GM18505 (cell line): ENCODE measurements at regions not wholly inside any gene's neighbourhood (a gene's known extent, or its start where the extent isn't known, plus 50 kb on each side); places are given as distances from the start of the nearest gene placed in this dataset.
"Not testable (repeated sequence)": the region's sequence is repeated elsewhere in the genome, so short reads cannot be mapped to it uniquely, and the experiment has no call there.

Experiments used
- ATAC-seq: cut with Tn5 transposase; IDR thresholded peaks from one replicate; pipeline ENCODE4 v1.9.1; 2021; ENCODE audit not compliant: unreplicated experiment
- POLR2A ChIP-seq: IDR thresholded peaks from 4 replicates; pipeline ENCODE4 v1.6.1; 2011; ENCODE audit warnings: borderline replicate concordance; ENCODE audit not compliant: insufficient read depth, insufficient read length; ENCODE audit errors: extremely low read depth

DNA sequence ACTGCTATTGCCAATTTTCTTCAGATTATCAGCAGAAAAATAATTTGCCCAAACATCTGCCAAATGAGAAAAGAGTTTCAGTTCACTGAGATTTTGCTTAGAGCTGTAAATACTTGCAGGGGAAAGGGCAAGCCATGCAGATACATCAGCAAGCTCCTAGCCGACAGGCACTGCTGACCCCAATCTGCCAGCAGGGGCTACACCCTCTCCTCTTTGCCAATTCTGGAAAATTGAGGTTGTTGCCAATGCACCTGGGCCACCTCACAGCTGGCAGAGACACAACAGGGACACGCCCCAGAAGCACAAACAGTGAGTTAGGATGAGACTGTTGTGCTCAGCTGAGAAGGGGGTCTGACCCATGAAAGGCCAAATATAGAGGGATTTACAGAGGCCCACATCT is 129.5 kb upstream of the MYO3A start:
- no peak for TF ChIP-seq POLR2A
- no peak for ATAC-seq

DNA sequence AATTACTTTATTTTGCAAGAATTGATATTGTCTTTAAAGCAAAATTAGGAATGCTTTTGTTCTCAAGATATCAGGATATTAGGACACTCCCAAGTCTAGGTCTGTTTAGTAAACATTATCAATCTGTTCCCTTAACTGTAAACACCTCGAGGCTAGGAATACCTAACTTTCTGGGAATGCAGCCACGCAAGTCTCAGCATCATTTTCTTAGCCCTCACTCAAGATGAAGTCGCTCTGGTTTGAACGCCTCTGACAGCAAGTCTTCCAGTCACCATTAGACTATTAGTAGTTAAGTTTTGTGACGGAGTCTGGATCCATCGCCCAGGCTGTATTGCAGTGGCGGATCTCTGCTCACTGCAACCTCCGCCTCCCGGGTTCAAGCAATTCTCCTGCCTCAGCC is 128.0 kb upstream of the MYO3A start:
- TF ChIP-seq POLR2A, result no peak
- no peak for ATAC-seq

DNA sequence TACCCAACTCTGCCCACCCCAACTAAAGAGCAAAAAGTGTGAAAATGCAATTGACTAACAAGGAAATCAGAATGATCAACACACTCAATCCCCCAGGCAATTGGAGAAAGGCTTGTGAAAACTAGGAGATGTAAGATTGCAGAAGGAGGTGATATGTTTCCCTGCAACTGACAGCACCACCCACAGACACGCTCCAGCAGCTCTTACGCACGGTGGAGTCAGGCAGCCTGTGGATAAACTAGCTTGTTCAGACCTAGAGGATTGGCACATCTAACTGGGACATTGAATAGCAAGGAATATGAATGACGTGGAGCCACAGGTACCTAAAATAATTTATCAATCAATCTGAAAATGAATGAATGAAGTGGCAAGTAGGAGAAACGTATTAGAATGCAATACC is 125.7 kb upstream of the MYO3A start:
- TF ChIP-seq POLR2A, result no peak
- no peak for ATAC-seq

DNA sequence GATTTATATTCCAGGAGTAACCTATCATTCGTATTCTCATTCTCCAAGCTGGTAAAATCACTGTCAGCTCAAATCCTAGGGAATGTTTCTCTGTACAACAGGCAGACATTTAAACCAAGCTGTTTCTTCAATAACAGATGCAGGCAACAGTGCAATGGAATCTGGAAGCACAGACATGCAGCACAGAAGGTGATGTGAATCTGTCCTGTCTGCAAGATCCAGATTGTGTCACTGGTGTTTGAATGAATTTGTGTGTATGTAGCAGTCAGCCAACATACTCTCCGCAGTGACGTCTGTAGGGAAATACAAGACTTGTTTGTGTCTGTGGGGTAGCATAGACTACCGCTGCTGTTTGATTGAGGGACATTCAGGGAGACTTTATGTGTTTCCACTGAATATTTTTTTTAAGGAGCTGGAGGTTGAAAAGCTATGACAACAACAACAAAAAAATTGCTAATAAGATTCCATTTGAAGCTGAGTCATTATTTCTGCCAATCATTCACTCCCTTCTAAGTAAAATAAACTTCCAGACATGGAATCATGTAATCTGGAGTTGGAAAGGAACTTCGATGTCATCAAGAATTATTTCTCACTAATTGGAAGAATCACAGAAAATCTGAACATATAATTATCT is 122.9 kb upstream of the MYO3A start:
- ATAC-seq, result no peak
- no peak for TF ChIP-seq POLR2A

DNA sequence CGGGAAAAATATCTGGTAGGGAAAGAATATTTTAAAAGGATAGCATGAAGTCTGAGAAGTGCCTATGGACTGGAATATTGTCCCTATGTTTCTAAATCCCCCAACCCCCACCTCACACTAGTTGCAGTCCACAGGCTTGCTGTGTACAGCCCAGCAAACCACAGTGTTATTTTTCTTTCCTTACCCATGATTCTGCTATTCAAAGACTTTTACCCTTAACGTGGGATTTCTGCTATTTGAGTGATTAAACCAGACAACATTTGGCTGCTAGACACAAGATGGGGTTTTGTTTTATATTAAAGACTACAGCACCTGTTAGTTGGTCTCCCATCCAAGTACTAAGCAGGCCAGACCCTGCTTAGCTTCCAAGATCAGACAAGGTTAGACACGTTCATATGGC is 120.5 kb upstream of the MYO3A start:
- no peak for TF ChIP-seq POLR2A
- no peak for ATAC-seq

DNA sequence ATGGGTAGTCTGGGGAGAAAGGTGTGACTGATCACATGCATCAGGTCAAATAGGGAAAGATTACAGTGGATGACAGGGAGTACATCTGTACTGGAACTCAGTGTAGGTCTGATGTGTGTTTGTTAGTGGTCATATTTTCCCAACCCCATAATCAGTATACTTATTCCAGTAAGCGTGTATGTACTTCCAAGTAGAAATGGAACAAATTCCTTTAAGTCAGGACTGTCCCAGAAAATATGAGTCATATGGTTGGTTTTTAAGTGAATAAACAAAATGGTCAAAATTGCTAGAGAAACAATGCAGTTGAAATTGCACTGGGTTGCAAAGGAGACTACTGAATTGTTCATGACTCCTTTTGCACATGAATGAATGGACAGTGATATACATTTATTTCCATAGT is 118.8 kb upstream of the MYO3A start:
- no peak for ATAC-seq
- TF ChIP-seq POLR2A, result no peak

DNA sequence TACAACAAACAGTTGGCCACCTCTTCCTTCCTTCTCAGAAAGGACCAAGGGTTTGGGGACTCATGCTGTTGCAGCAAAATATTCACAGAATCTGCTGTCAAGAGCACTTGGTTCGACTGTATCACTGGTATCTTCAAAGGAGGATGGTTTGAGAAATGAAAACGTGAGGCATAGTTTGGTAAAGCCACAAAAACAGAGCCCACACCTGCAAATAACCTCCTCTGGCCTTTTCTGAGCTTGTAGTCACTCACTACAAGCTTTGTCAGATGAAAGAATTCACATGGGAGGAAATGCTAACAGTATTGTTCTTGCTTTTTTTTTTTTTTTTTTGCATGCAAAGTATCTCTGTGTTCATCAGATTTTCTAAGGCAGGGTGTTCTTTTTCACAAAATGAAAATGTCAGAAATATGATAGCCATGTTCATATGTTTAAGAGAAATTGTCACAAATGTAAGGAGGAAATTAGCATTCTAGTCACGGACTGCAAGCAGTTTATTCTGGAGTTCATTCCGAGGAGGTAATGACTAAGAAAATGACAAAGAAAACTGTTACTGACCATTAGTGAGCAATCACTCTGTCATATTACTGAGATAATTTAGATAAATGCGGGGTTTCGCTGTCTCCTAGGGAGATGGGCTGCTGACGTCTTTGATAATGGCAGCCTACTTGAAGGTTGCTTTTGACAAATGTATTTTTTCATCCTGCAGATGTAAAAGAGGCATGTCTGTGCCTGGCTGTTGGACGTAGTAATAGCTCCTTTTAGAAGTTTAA is 117.8 kb upstream of the MYO3A start:
- TF ChIP-seq POLR2A, result no peak
- ATAC-seq, result no peak

DNA sequence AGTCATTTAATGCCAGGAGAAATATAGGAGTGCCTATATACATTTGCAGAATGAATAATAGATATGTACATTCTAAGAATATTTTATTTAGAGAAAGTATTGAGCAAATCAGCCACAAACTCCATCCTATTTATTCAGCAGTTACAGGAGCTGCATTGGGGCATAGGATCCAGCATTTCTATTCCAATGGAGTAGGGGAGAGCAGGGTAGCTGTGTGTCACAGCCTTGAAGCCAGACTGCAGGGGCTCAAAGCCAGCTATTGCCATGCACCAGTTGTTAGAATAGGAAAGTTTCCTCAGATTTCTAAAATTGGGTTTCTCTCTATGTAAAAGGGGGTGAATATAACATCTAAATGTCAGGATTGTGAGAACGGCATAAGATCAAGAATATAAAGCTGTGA is 116.8 kb upstream of the MYO3A start:
- TF ChIP-seq POLR2A, result no peak
- ATAC-seq, result no peak

DNA sequence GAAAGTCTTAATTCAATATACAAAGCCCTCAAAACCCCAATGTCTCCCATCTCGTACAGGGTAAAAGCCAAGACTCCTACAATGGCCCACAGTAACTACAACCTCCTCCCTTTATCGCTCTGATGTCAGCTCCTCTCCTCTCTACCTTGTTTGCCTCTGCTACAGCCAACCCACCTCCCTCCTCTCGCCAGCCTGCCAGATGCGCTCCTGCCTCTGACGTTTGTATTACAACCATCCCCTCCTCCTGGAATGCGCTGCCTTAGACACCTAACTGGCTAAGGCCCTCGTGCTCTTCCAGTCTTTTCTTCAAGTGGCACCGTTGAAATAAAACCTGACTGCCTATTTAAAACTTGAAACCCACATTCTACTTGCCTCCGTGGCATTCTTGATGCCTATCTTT is 115.3 kb upstream of the MYO3A start:
- TF ChIP-seq POLR2A, result no peak
- no peak for ATAC-seq

DNA sequence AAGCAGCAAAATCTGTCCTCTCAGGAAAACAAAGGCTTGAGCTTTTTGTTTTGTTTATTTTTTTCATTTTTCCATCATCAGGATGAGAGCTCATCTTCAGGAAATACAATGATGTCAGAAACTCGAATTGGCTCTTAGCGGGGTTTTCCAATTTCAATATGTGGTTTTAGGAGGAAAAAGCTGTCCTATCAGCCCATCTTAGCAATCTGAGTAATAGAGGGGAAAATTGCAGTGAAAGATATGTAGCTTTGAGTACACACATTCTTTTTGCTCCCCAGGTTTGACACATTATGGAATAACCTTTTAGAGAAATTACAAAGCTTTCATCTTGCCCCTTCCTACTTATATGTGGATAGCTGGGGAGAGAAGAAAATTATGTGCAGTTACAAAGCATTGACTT is 113.6 kb upstream of the MYO3A start:
- ATAC-seq, result no peak
- TF ChIP-seq POLR2A, result no peak

DNA sequence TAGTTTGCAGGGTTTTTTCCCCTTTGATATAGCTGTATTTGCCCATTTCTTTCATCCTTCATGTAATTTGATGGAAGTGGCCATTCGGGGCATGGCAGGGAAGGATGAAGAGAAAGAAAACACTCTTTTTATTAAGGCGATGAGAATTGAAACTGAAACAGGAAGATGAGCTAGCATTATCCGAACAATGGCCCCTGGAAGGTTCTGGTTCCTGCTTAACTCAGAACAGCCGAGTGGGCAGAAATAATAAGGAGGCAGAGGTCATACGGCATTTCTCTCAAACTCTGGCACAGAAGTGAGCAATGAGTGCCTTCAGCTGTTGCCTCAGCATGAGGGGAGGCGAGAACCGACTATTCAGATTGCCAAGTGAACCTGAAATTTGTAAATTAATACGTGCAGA is 113.2 kb upstream of the MYO3A start:
- ATAC-seq, result no peak
- TF ChIP-seq POLR2A, result no peak

DNA sequence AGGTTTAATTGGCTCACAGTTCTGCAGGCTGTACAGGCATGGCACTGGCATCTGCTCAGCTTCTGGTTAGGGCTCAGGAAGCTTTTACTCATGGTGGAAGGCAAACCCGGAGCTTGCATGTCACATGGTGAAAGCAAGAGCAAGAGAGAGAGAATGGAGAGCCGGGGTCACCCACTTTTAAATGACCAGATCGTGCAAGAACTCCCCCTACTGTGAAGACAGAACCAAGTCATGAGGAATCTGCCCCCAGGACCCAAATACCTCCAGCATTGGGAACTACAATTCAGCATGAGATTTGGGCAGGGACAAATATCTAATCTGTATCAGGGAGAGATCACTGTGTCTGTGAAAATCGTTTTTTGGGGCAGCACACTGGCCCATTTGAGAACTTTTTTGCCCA is 110.0 kb upstream of the MYO3A start:
- no peak for TF ChIP-seq POLR2A
- no peak for ATAC-seq

DNA sequence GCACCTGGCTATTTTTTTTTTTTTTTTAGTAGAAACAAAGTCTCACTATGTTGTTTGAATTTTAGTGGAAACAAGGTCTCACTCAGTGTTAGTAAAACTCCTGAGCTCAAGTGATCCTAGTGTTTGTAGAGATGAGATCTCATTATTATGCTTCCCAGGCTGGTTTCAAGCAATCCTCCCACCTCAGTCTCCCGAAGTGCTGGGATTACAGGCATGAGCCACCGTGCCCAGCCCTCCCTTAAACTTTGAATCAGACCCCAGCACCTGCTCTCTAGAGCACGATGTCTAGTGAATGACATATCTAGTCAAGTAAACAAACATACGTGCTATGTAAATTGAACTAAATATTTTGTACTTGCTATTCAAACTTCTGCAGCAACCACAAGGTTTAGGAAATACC is 105.6 kb upstream of the MYO3A start:
- TF ChIP-seq POLR2A, result no peak

DNA sequence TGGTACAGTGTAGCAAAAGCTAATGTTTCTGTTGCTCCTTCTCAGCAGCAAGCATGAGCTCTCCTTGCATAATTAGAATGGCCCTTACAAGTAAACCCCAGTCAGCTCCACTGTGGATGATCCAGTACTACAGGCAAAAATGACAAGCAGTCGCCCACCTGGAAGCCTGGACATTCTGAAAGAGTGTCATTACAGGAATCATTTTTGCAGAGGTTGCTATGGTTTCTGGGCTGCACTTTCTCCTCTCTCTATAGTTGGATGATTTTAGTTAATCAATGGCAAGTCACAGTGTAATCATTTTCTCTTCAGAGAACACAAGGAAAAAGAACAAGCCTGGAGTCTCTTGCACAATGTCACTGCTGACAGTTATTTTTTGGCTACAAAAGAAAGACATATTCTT is 102.9 kb upstream of the MYO3A start:
- ATAC-seq, result no peak
- TF ChIP-seq POLR2A, result no peak

More for the DNA sequence above, 105.6 kb upstream of the MYO3A start:
- ATAC-seq, result no peak

DNA sequence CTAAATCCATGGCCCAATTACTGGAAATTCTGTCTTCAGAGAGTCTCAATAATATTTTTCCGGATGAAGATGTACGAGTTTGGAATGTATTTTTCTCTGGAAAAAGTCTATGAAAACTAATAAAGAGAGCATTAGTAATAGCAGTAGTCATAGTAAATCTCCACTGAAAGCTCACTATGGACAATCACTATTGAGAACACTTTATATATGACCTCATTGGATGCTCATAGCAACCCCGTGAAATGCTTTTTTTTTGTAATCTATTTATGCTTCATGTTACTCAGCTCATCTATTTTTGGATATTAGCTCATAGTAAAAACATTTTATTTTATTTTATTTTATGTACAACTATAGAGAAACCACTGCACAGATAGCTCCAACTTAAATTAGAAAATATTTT is 94.3 kb upstream of the MYO3A start:
- no peak for ATAC-seq
- no peak for TF ChIP-seq POLR2A

DNA sequence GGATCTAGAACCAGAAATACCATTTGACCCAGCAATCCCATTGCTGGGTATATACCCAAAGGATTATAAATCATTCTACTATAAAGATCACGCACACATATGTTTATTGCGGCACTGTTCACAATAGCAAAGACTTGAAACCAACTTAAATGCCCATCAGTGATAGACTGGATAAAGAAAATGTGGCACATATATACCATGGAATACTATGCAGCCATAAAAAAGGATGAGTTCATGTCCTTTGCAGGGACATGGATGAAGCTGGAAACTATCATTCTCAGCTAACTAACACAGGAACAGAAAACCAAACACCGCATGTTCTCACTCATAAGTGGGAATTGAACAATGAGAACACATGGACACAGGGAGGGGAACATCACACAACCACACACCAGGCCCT is 93.2 kb upstream of the MYO3A start:
- ATAC-seq, result not testable (repeated sequence)

DNA sequence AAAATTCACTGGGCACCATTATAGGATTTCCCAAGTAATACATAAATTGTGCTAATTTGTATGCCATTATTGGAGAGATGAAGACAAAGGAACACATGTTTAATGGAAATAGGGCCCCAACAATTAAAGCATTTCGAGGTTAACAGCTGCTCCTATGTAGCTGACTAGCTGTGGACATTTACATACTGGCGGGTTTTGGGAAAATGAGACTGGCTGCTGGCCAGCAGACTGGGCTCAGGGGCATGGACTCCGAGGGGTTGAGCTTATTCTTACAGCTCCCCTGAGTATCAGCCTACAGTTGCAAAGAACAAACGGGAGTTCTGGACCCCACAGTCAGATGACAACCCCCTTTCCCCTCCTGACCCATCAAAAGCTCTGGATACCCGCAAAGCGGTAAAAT is 91.9 kb upstream of the MYO3A start:
- ATAC-seq, result no peak
- TF ChIP-seq POLR2A, result no peak
